ENCODE measurements at regions not wholly inside any gene's neighbourhood (a gene's known extent, or its start where the extent isn't known, plus 50 kb on each side); places are given as distances from the start of the nearest gene placed in this dataset.
A peak's percentile ranks its signal among the peaks of the same experiment; 100 is the strongest.

- H3K4me1 Mint-ChIP-seq (ENCODE audit: low read depth in 2 of 2), result no peaks in the 10 kb centered on the region
- DNase-seq (ENCODE audit: low spot score) (no peak), ATAC-seq (no peak)
- H3K36me3 Mint-ChIP-seq, result no peaks in the 10 kb centered on the region
- no peaks in the 10 kb centered on the region for H3K27me3 Mint-ChIP-seq
- H3K9me3 Mint-ChIP-seq, result no peaks in the 10 kb centered on the region
- H3K4me3 Mint-ChIP-seq, result no peak overlapping the region
- H3K27ac Mint-ChIP-seq, result no peak overlapping the region
These were observed 388.0 kb downstream of the ICE1 start for GRCh38 chr5:5810461-5810860.

DNA sequence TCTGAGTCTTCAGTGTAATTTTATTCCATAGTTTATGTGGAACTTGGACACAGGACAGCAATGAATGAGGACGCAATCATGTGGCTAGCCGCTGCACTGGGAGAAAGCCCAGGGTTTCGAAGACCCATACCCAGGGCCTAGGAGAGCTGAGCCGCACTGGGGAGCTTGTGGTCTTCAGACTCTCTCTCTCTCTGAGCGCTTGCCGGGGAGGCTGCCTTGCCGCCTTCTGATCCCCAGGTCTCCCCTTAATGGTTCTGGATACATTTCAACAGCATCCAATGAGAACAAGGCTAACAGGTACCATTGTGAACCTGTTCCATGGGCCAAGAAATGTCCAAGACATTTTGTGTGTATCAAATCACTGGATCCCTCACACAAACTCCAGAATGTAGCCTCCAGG, 383.4 kb downstream of the ICE1 start:
- Mint-ChIP-seq H3K9me3 (no peaks in the 10 kb centered on the region), H3K36me3 (no peaks in the 10 kb centered on the region), H3K4me1 (ENCODE audit: low read depth in 2 of 2) (no peaks in the 10 kb centered on the region), H3K27me3 (no peaks in the 10 kb centered on the region), H3K4me3 (no peak overlapping the region), H3K27ac (no peak overlapping the region)
- no peak for DNase-seq (ENCODE audit: low spot score)
- ATAC-seq, result no peak

DNA sequence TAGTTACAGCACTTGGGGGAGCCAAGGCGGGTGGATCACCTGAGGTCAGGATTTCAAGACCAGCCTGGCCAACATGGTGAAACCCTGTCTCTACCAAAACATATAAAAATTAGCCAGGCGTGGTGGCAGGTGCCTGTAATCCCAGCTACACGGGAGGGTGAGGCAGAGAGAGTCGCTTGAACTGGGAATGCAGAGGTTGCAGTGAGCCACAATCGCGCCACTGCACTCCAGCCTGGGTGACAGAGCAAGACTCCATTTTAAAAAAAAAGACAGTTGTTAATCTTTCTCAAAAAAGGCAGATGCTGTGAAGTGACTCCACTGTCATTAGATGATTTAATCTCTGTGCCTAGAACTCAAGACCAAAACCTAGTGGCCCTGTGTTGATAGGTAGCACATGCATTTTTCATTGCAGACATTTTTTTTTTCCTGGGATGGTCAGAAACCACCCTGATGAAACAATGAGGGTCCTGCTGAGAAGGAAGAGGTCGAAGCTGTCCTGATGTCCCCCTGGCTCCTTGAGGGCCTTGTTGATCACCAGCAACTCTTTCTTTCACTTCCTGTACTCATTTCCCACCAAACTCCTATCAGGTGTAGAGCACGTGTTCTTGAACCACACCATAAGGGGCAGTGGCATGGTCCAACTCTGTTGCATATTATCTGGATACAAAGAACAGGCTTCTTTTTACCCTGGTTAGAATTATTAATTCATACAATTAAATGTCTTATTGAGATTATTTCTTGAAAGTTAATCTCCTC, 382.2 kb downstream of the ICE1 start:
- Mint-ChIP-seq H3K4me3 (no peak overlapping the region), H3K27ac (no peak overlapping the region), H3K27me3 (no peaks in the 10 kb centered on the region), H3K9me3 (no peaks in the 10 kb centered on the region), H3K36me3 (no peaks in the 10 kb centered on the region), H3K4me1 (ENCODE audit: low read depth in 2 of 2) (no peaks in the 10 kb centered on the region)
- no peak for ATAC-seq
- DNase-seq (ENCODE audit: low spot score), result no peak

- Mint-ChIP-seq H3K9me3 (no peaks in the 10 kb centered on the region), H3K27ac (no peak overlapping the region), H3K4me1 (ENCODE audit: low read depth in 2 of 2) (no peaks in the 10 kb centered on the region), H3K4me3 (no peak overlapping the region), H3K36me3 (no peaks in the 10 kb centered on the region), H3K27me3 (no peaks in the 10 kb centered on the region)
- peak; percentile 40 to 53 for ATAC-seq
- DNase-seq (ENCODE audit: low spot score), result no peak
These were observed 378.6 kb downstream of the ICE1 start for GRCh38 chr5:5800801-5801761.

- Mint-ChIP-seq H3K9me3 (no peaks in the 10 kb centered on the region), H3K27me3 (no peaks in the 10 kb centered on the region), H3K36me3 (no peaks in the 10 kb centered on the region), H3K4me1 (ENCODE audit: low read depth in 2 of 2) (no peaks in the 10 kb centered on the region), H3K27ac (no peak overlapping the region), H3K4me3 (no peak overlapping the region)
- ATAC-seq (no peak), DNase-seq (ENCODE audit: low spot score) (no peak)
These were observed 377.3 kb downstream of the ICE1 start for GRCh38 chr5:5799826-5800225.

GRCh38 chr5:5799229-5799628, 376.8 kb downstream of the ICE1 start:
- no peak overlapping the region for H3K27ac Mint-ChIP-seq
- no peaks in the 10 kb centered on the region for H3K9me3 Mint-ChIP-seq
- DNase-seq (ENCODE audit: low spot score) (no peak), ATAC-seq (no peak)
- no peaks in the 10 kb centered on the region for H3K27me3 Mint-ChIP-seq
- no peak overlapping the region for H3K4me3 Mint-ChIP-seq
- H3K4me1 Mint-ChIP-seq (ENCODE audit: low read depth in 2 of 2), result no peaks in the 10 kb centered on the region
- no peaks in the 10 kb centered on the region for H3K36me3 Mint-ChIP-seq

GRCh38 chr5:5798462-5798861, 376.0 kb downstream of the ICE1 start:
- H3K27me3 Mint-ChIP-seq, result no peaks in the 10 kb centered on the region
- no peaks in the 10 kb centered on the region for H3K4me1 Mint-ChIP-seq (ENCODE audit: low read depth in 2 of 2)
- ATAC-seq (no peak), DNase-seq (ENCODE audit: low spot score) (no peak)
- no peak overlapping the region for H3K27ac Mint-ChIP-seq
- no peaks in the 10 kb centered on the region for H3K36me3 Mint-ChIP-seq
- no peak overlapping the region for H3K4me3 Mint-ChIP-seq
- no peaks in the 10 kb centered on the region for H3K9me3 Mint-ChIP-seq

- Mint-ChIP-seq H3K36me3 (no peaks in the 10 kb centered on the region), H3K9me3 (no peaks in the 10 kb centered on the region), H3K4me1 (ENCODE audit: low read depth in 2 of 2) (no peaks in the 10 kb centered on the region), H3K27ac (no peak overlapping the region), H3K4me3 (no peak overlapping the region), H3K27me3 (no peaks in the 10 kb centered on the region)
- DNase-seq (ENCODE audit: low spot score) (no peak), ATAC-seq (no peak)
These were observed 375.6 kb downstream of the ICE1 start for GRCh38 chr5:5798041-5798440.

DNA sequence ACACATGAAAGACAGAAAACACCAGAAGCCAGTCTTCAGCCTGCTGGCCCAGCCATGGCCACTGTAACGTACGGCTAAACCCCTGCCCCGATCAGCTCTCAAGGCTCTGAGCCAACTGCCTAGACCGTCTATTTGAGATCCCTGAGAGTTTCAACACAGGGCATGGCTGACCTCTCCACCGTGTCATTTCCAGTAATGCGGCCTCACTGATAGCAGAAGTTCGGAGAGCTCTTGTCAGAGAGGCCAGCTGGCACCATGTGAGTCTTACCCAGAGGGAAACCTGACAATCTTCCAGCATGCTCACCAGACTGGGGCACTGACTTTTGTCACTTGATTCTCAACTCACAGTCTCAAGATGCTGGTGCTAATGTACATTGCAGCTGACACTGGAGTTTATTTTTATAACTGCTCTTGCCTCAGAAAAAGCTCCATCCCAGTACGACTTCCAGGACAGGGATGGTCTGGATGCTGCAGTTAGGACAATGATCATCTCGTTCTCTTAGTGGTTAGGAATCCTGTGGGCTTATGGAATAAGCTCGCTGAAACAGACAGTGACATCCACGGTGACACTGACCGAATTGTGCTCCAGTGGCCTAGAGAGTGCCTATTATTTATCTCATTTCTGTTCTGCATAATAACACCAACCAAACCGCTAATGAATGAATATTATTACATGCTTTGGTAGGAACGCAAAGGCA, 372.7 kb downstream of the ICE1 start:
- DNase-seq (ENCODE audit: low spot score) (no peak), ATAC-seq (no peak)
- Mint-ChIP-seq H3K36me3 (no peaks in the 10 kb centered on the region), H3K9me3 (peaks cover 3% of the 10 kb centered on the region), H3K27ac (no peak overlapping the region), H3K4me3 (no peak overlapping the region), H3K4me1 (ENCODE audit: low read depth in 2 of 2) (no peaks in the 10 kb centered on the region), H3K27me3 (peaks cover 0 to 4% of the 10 kb centered on the region in 2 donors)

DNA sequence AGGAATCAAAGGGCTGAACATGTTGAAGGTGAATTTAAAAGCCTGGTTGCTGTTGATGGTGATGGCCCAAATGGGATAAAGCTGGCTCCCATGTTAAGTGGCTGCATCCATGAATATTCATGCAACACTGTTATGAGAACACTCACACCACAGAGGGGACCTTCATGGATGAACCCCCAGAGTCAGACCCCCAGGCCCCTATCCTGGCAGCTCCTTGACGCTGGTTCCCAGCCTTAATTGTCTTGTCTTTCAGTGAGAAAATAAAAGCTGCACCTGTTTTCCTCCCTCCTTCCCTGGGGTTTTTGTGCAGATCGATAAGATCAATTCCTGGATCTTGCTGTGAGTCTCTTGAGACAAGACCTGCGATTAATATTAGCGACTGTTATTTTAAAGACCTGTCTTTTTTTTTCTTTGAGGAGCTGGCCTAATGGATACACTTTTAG, 371.7 kb downstream of the ICE1 start:
- peaks cover 3% of the 10 kb centered on the region for H3K9me3 Mint-ChIP-seq

DNA sequence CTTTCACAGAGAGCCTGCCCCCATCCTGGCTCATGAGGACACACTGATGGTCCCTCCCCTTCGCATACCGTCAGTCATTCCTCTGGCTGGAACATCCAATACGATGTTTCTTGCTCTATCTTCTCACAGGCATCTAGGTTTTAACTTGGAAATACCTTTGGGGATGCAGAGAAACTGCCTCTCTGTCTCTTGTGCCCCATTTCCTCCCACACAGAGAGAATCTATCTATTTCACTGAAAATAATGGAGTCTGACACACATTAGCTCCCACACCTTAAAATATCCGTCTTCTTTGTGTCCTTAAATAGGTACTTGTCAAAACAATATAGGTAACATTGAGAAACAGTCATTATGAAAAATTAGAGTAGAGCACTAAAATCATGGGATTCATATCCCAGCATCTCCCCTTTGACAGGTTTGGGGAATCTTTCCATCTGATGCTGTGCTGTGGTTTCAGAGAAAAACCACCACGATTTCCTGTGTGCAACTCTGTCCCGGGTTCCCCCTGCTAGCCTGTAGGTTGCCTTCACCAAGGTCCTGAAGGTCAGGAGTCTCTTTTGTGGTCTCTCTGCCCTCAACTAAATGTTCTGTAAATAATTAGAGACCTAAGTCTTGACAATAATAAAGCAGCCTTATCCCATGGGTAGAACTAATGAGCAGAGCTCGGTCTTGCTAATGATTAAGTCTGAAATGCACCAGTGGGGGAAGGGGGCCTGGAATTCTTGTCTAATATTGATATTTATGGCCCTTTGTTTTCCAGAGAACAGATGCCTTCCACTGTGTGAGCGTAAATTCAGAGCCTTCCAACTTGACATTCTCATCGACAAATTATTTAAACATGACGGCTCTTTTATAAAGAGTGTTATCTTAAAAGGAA, 371.0 kb downstream of the ICE1 start:
- Mint-ChIP-seq H3K27me3 (peaks cover 0 to 4% of the 10 kb centered on the region in 2 donors), H3K4me1 (ENCODE audit: low read depth in 2 of 2) (no peaks in the 10 kb centered on the region), H3K9me3 (peaks cover 3% of the 10 kb centered on the region), H3K27ac (no peak overlapping the region), H3K36me3 (no peaks in the 10 kb centered on the region), H3K4me3 (no peak overlapping the region)
- no peak for ATAC-seq
- no peak for DNase-seq (ENCODE audit: low spot score)

More for the DNA sequence above, 371.7 kb downstream of the ICE1 start:
- Mint-ChIP-seq H3K4me3 (no peak overlapping the region), H3K4me1 (ENCODE audit: low read depth in 2 of 2) (no peaks in the 10 kb centered on the region), H3K36me3 (no peaks in the 10 kb centered on the region), H3K27me3 (peaks cover 0 to 4% of the 10 kb centered on the region in 2 donors), H3K27ac (no peak overlapping the region)
- DNase-seq (ENCODE audit: low spot score) (no peak), ATAC-seq (no peak)

- no peaks in the 10 kb centered on the region for H3K36me3 Mint-ChIP-seq
- H3K4me3 Mint-ChIP-seq, result no peak overlapping the region
- no peak overlapping the region for H3K27ac Mint-ChIP-seq
- peaks cover 3% of the 10 kb centered on the region for H3K9me3 Mint-ChIP-seq
- no peaks in the 10 kb centered on the region for H3K4me1 Mint-ChIP-seq (ENCODE audit: low read depth in 2 of 2)
- H3K27me3 Mint-ChIP-seq, result peaks cover 0 to 4% of the 10 kb centered on the region in 2 donors
- DNase-seq (ENCODE audit: low spot score) (no peak), ATAC-seq (no peak)
These were observed 369.6 kb downstream of the ICE1 start for GRCh38 chr5:5792106-5792505.

DNA sequence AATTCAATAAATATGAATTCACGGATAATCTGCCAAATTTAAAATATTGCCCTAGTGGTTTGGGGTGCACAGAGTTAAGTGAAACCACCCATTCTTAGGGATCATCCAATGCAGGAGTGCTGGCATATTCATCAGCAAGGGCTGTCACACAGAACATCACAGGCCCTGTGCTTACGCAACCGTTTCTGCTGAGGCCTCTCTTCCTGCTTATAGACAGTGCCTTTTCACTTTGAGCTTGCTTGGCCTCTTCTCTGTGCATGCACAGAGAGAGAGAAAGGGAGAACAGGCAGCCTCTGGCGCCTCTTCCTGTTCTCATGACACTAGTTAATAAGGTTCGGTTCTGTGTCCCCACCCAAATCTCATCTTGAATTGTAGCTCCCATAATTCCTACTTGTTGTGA, 366.3 kb downstream of the ICE1 start:
- ATAC-seq, result no peak
- Mint-ChIP-seq H3K27me3 (peaks cover 0 to 4% of the 10 kb centered on the region in 2 donors), H3K4me3 (no peak overlapping the region), H3K36me3 (no peaks in the 10 kb centered on the region), H3K9me3 (peaks cover 3% of the 10 kb centered on the region), H3K4me1 (ENCODE audit: low read depth in 2 of 2) (no peaks in the 10 kb centered on the region), H3K27ac (no peak overlapping the region)
- no peak for DNase-seq (ENCODE audit: low spot score)

All from natural killer cell treated with Interleukin-12 subunit alpha and Interleukin-12 subunit beta and Interleukin-15 and Interleukin-18, amount 100 ng/mL, for 72 hours (primary cell).